ENCODE measurements at regions not wholly inside any gene's neighbourhood (a gene's known extent, or its start where the extent isn't known, plus 50 kb on each side); places are given as distances from the start of the nearest gene placed in this dataset.
"Not testable (repeated sequence)": the region's sequence is repeated elsewhere in the genome, so short reads cannot be mapped to it uniquely, and the experiment has no call there.

- ATAC-seq (no peak), DNase-seq (ENCODE audit: low read depth, low spot score) (no peak)
- H3K4me3 ChIP-seq (ENCODE audit: low read depth in 2 of 2, low read length in 2 of 2): no peak overlapping the region
- CTCF ChIA-PET: no interaction called here
- intact Hi-C loops (cut with micrococcal nuclease; ENCODE audit: unreplicated experiment) (no loop called here), in situ Hi-C loops (cut with HindIII; ENCODE audit: low pct_unique_long_range_greater_than_20kb, low sequenced_read_pairs) (no loop called here)
- no peaks in the 10 kb centered on the region for H3K27me3 ChIP-seq (ENCODE audit: control insufficient read depth, insufficient read depth, low read length)
- POLR2A ChIA-PET: no interaction called here
- no peaks in the 10 kb centered on the region for H3K36me3 ChIP-seq (ENCODE audit: control insufficient read depth, insufficient read depth, low read length)
- H3K4me1 ChIP-seq (ENCODE audit: control insufficient read depth, insufficient read depth, low read length): no peaks in the 10 kb centered on the region
- no peaks in the 10 kb centered on the region for H3K9me3 ChIP-seq (ENCODE audit: control insufficient read depth, insufficient read depth, low read depth, low read length)
- TF ChIP-seq TCF7L2 (IDR thresholded peaks at IDR 0.05; ENCODE audit: low read depth, low read length) (no peak), SIN3A (IDR thresholded peaks at IDR 0.05; ENCODE audit: borderline replicate concordance, insufficient read depth, low read depth, low read length) (no peak), REST (IDR thresholded peaks at IDR 0.05; ENCODE audit: insufficient read depth in 1 of 2, low read depth in 2 of 2, low read length in 1 of 2) (no peak), POLR2AphosphoS5 (IDR thresholded peaks at IDR 0.05; ENCODE audit: low read depth, low read length) (no peak), CTCF (IDR thresholded peaks at IDR 0.05) (no peak)
- no TSS peak for BruUV-seq (replicated peaks)
- H3K27ac ChIP-seq (ENCODE audit: low read length): no peak overlapping the region
These were observed 68.4 kb upstream of the ALB start for GRCh38 chr4:73335679-73336078.

- intact Hi-C loops (cut with micrococcal nuclease; ENCODE audit: unreplicated experiment); CTCF ChIA-PET; H3K9me3 ChIP-seq (ENCODE audit: control insufficient read depth, insufficient read depth, low read depth, low read length); ATAC-seq; H3K27ac ChIP-seq (ENCODE audit: low read length); H3K4me3 ChIP-seq (ENCODE audit: low read depth in 2 of 2, low read length in 2 of 2); POLR2A ChIA-PET; H3K36me3 ChIP-seq (ENCODE audit: control insufficient read depth, insufficient read depth, low read length); in situ Hi-C loops (cut with HindIII; ENCODE audit: low pct_unique_long_range_greater_than_20kb, low sequenced_read_pairs); BruUV-seq (replicated peaks); H3K27me3 ChIP-seq (ENCODE audit: control insufficient read depth, insufficient read depth, low read length); DNase-seq (ENCODE audit: low read depth, low spot score); H3K4me1 ChIP-seq (ENCODE audit: control insufficient read depth, insufficient read depth, low read length): not testable (repeated sequence)
These were observed 72.1 kb upstream of the ALB start for GRCh38 chr4:73332012-73332411.

GRCh38 chr4:73329300-73329699, 70.7 kb upstream of the ANKRD17 start:
- no peak for DNase-seq (ENCODE audit: low read depth, low spot score)
- ChIA-PET POLR2A (no interaction called here), CTCF (no interaction called here)
- no peak for ATAC-seq
- Histone ChIP-seq H3K4me1 (ENCODE audit: control insufficient read depth, insufficient read depth, low read length) (no peaks in the 10 kb centered on the region), H3K27me3 (ENCODE audit: control insufficient read depth, insufficient read depth, low read length) (no peaks in the 10 kb centered on the region), H3K27ac (ENCODE audit: low read length) (no peak overlapping the region), H3K36me3 (ENCODE audit: control insufficient read depth, insufficient read depth, low read length) (no peaks in the 10 kb centered on the region), H3K9me3 (ENCODE audit: control insufficient read depth, insufficient read depth, low read depth, low read length) (no peaks in the 10 kb centered on the region), H3K4me3 (ENCODE audit: low read depth in 2 of 2, low read length in 2 of 2) (no peak overlapping the region)
- no peak for TF ChIP-seq SIN3A (IDR thresholded peaks at IDR 0.05; ENCODE audit: borderline replicate concordance, insufficient read depth, low read depth, low read length)
- TF ChIP-seq CTCF (IDR thresholded peaks at IDR 0.05): no peak
- no peak for TF ChIP-seq POLR2AphosphoS5 (IDR thresholded peaks at IDR 0.05; ENCODE audit: low read depth, low read length)
- no peak for TF ChIP-seq REST (IDR thresholded peaks at IDR 0.05; ENCODE audit: insufficient read depth in 1 of 2, low read depth in 2 of 2, low read length in 1 of 2)
- no peak for TF ChIP-seq TCF7L2 (IDR thresholded peaks at IDR 0.05; ENCODE audit: low read depth, low read length)
- no TSS peak for BruUV-seq (replicated peaks)
- intact Hi-C loops (cut with micrococcal nuclease; ENCODE audit: unreplicated experiment): no loop called here
- in situ Hi-C loops (cut with HindIII; ENCODE audit: low pct_unique_long_range_greater_than_20kb, low sequenced_read_pairs): no loop called here

- DNase-seq (ENCODE audit: low read depth, low spot score); H3K27me3 ChIP-seq (ENCODE audit: control insufficient read depth, insufficient read depth, low read length); H3K9me3 ChIP-seq (ENCODE audit: control insufficient read depth, insufficient read depth, low read depth, low read length); H3K4me3 ChIP-seq (ENCODE audit: low read depth in 2 of 2, low read length in 2 of 2); BruUV-seq (replicated peaks); POLR2A ChIA-PET; CTCF ChIA-PET; intact Hi-C loops (cut with micrococcal nuclease; ENCODE audit: unreplicated experiment); ATAC-seq; H3K4me1 ChIP-seq (ENCODE audit: control insufficient read depth, insufficient read depth, low read length); H3K27ac ChIP-seq (ENCODE audit: low read length); in situ Hi-C loops (cut with HindIII; ENCODE audit: low pct_unique_long_range_greater_than_20kb, low sequenced_read_pairs); H3K36me3 ChIP-seq (ENCODE audit: control insufficient read depth, insufficient read depth, low read length): not testable (repeated sequence)
These were observed 67.2 kb upstream of the ANKRD17 start for GRCh38 chr4:73325776-73326175.

Data from Panc1 (cell line).